Activated naive CD8-positive, alpha-beta T cell (primary cell): ENCODE measurements at regions not wholly inside any gene's neighbourhood (a gene's known extent, or its start where the extent isn't known, plus 50 kb on each side); places are given as distances from the start of the nearest gene placed in this dataset.
"Not testable (repeated sequence)": the region's sequence is repeated elsewhere in the genome, so short reads cannot be mapped to it uniquely, and the experiment has no call there.

Experiments used
- H3K27ac Mint-ChIP-seq: one replicate; pipeline ENCODE4 v1.8.0; 2021; ENCODE audit warnings: mixed read lengths
- H3K27me3 Mint-ChIP-seq: one replicate; pipeline ENCODE4 v1.8.0; 2021; ENCODE audit warnings: mixed read lengths
- H3K36me3 Mint-ChIP-seq: one replicate; pipeline ENCODE4 v1.8.0; 2021; ENCODE audit warnings: mixed read lengths
- H3K4me1 Mint-ChIP-seq: one replicate; pipeline ENCODE4 v1.8.0; 2021; ENCODE audit warnings: low read depth, mixed read lengths
- H3K4me3 Mint-ChIP-seq: one replicate; pipeline ENCODE4 v1.8.0; 2021; ENCODE audit warnings: mild to moderate bottlenecking, mixed read lengths
- H3K9me3 Mint-ChIP-seq: one replicate; pipeline ENCODE4 v1.8.0; 2021; ENCODE audit warnings: low read depth, mixed read lengths

- Mint-ChIP-seq H3K27me3 (no peaks in the 10 kb centered on the region), H3K4me1 (no peaks in the 10 kb centered on the region), H3K9me3 (no peaks in the 10 kb centered on the region), H3K36me3 (no peaks in the 10 kb centered on the region), H3K27ac (no peak overlapping the region), H3K4me3 (no peak overlapping the region)
These were observed 234.4 kb upstream of the PRKD1 start for GRCh38 chr14:30162066-30162465.

DNA sequence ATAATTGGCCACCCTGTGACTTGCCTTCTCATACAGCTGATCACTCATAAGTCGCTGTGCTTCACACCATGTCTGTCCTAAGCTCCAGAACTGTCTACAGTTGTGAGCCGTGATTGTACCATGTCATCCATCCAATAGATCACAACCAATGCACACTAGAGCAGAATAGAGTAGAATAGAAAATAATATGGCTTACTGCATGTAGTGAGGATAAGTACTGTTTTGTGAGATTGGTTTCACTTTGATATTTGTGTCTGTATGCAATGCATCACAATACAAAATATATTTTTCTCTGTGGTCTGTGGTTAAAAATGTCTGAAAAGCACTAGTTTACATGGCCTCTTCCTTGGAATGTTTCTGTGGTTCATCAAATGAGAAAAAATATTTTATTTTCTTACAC is 237.6 kb upstream of the PRKD1 start:
- Mint-ChIP-seq H3K9me3 (peaks cover 8% of the 10 kb centered on the region), H3K27ac (no peak overlapping the region), H3K4me3 (no peak overlapping the region), H3K27me3 (no peaks in the 10 kb centered on the region), H3K36me3 (no peaks in the 10 kb centered on the region), H3K4me1 (no peaks in the 10 kb centered on the region)

GRCh38 chr14:30177781-30178180 is 250.1 kb upstream of the PRKD1 start:
- Mint-ChIP-seq H3K36me3 (no peaks in the 10 kb centered on the region), H3K27me3 (no peaks in the 10 kb centered on the region), H3K9me3 (no peaks in the 10 kb centered on the region), H3K4me3 (no peak overlapping the region), H3K4me1 (no peaks in the 10 kb centered on the region), H3K27ac (no peak overlapping the region)

- Mint-ChIP-seq H3K9me3 (no peaks in the 10 kb centered on the region), H3K4me3 (no peak overlapping the region), H3K36me3 (no peaks in the 10 kb centered on the region), H3K27me3 (no peaks in the 10 kb centered on the region), H3K4me1 (no peaks in the 10 kb centered on the region), H3K27ac (no peak overlapping the region)
These were observed 251.9 kb upstream of the PRKD1 start for GRCh38 chr14:30179381-30180130.

- Mint-ChIP-seq H3K36me3 (no peaks in the 10 kb centered on the region), H3K9me3 (no peaks in the 10 kb centered on the region), H3K27me3 (no peaks in the 10 kb centered on the region)
These were observed 252.6 kb upstream of the PRKD1 start for GRCh38 chr14:30180219-30180618.

GRCh38 chr14:30185832-30186231 is 258.2 kb upstream of the PRKD1 start:
- Mint-ChIP-seq H3K36me3 (no peaks in the 10 kb centered on the region), H3K27me3 (no peaks in the 10 kb centered on the region), H3K9me3 (no peaks in the 10 kb centered on the region), H3K27ac (no peak overlapping the region), H3K4me3 (no peak overlapping the region), H3K4me1 (no peaks in the 10 kb centered on the region)

More at GRCh38 chr14:30180219-30180618, 252.6 kb upstream of the PRKD1 start:
- Mint-ChIP-seq H3K27ac (no peak overlapping the region), H3K4me3 (no peak overlapping the region), H3K4me1 (no peaks in the 10 kb centered on the region)

GRCh38 chr14:30191639-30192279 is 264.1 kb upstream of the PRKD1 start:
- Mint-ChIP-seq H3K9me3 (no peaks in the 10 kb centered on the region), H3K27me3 (no peaks in the 10 kb centered on the region), H3K27ac (no peak overlapping the region), H3K36me3 (no peaks in the 10 kb centered on the region), H3K4me1 (no peaks in the 10 kb centered on the region), H3K4me3 (no peak overlapping the region)

- Mint-ChIP-seq H3K27me3 (no peaks in the 10 kb centered on the region), H3K27ac (no peak overlapping the region), H3K9me3 (no peaks in the 10 kb centered on the region), H3K4me3 (no peak overlapping the region), H3K36me3 (no peaks in the 10 kb centered on the region), H3K4me1 (no peaks in the 10 kb centered on the region)
These were observed 265.5 kb upstream of the PRKD1 start for GRCh38 chr14:30193101-30193500.

GRCh38 chr14:30193845-30194501 is 266.3 kb upstream of the PRKD1 start:
- Mint-ChIP-seq H3K27ac (no peak overlapping the region), H3K27me3 (no peaks in the 10 kb centered on the region), H3K36me3 (no peaks in the 10 kb centered on the region), H3K4me1 (no peaks in the 10 kb centered on the region), H3K4me3 (no peak overlapping the region), H3K9me3 (no peaks in the 10 kb centered on the region)

DNA sequence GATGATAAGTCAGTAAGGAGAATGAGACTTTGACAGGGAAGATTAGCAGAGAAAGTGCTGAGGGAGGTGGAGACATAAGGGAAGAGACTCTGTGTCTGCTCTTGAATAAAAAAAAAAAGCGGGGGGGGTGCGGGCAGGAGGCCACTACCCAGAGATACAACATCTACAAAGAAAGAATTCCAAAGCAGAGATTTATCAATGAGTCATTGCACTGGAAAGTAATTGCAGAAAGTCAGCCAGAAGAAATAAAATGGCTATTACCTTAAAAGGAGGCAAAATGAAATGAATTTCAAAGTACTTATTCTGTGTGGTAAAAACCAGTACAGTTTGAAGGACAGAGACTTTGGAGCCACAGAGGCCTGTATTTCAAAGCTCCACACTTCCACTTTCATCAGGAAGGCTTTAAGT is 267.1 kb upstream of the PRKD1 start:
- Mint-ChIP-seq H3K27me3 (no peaks in the 10 kb centered on the region), H3K9me3 (no peaks in the 10 kb centered on the region), H3K27ac (no peak overlapping the region), H3K4me3 (no peak overlapping the region), H3K36me3 (no peaks in the 10 kb centered on the region), H3K4me1 (no peaks in the 10 kb centered on the region)

DNA sequence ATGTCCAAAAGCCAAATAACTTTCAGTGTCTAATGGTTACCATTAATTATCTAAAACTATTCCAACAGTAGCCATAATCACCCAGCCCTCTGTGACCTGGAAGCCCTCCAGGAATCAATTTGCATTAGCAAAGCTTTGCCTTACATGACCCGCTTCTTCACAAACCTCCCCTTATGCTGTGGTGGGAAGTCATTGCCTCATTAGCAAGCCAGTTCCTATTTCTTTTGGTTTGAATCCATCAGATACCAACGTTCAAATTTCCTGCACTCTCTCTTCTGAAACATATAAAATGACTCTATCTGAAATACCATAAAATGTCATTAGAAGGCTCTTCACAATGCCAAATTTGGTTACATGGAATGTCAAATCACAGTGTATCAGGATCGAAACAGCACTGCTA is 268.3 kb upstream of the PRKD1 start:
- Mint-ChIP-seq H3K4me3 (no peak overlapping the region), H3K27ac (no peak overlapping the region), H3K4me1 (no peaks in the 10 kb centered on the region), H3K9me3 (no peaks in the 10 kb centered on the region), H3K36me3 (no peaks in the 10 kb centered on the region), H3K27me3 (no peaks in the 10 kb centered on the region)

DNA sequence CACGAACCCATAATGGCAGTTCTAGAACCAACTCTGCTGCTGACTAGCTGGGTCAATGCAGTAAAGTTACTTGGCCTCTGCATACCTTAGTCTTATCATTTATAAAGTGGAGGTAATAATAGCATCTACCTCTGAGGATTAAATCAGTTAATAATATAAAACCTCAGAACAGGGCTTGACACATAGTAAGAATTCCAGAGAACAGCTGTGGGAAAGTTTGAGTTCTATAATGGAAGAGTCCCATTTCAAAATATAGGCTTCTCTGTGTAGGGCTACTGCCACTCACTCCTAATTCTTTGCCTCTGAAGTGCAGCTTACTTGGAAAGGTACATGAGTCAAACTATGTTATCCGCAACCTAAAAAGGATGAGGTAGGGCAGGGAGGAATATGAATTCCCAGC is 269.2 kb upstream of the PRKD1 start:
- H3K27me3 Mint-ChIP-seq, result no peaks in the 10 kb centered on the region
- no peaks in the 10 kb centered on the region for H3K4me1 Mint-ChIP-seq
- H3K36me3 Mint-ChIP-seq, result no peaks in the 10 kb centered on the region
- no peak overlapping the region for H3K4me3 Mint-ChIP-seq
- no peaks in the 10 kb centered on the region for H3K9me3 Mint-ChIP-seq
- H3K27ac Mint-ChIP-seq, result no peak overlapping the region

DNA sequence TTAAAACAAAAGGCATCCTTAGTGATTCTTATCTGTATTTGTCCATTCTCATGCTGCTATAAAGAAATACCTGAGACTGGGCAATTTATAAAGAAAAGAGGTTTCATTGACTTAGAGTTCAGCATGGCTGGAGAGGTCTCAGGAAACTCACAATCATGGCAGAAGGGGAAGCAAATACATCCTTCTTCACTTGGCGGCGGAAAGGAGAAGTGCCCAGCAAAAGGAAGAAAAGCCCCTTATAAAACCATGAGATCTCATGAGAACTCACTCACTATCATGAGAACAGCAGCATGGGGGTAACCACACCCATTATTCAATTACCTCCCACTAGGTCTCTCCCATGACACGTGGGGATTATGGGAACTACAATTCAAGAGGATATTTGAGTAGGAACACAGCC is 271.1 kb upstream of the PRKD1 start:
- H3K36me3 Mint-ChIP-seq, result not testable (repeated sequence)

GRCh38 chr14:30204431-30204980 is 276.9 kb upstream of the PRKD1 start:
- H3K36me3 Mint-ChIP-seq, result no peaks in the 10 kb centered on the region
- H3K27me3 Mint-ChIP-seq, result no peaks in the 10 kb centered on the region
- H3K4me1 Mint-ChIP-seq, result no peaks in the 10 kb centered on the region
- peaks cover 5% of the 10 kb centered on the region for H3K9me3 Mint-ChIP-seq
- H3K4me3 Mint-ChIP-seq, result no peak overlapping the region
- H3K27ac Mint-ChIP-seq, result no peak overlapping the region

More for the DNA sequence above, 271.1 kb upstream of the PRKD1 start:
- H3K27ac Mint-ChIP-seq, H3K27me3 Mint-ChIP-seq, H3K4me3 Mint-ChIP-seq, H3K4me1 Mint-ChIP-seq, H3K9me3 Mint-ChIP-seq: not testable (repeated sequence)

DNA sequence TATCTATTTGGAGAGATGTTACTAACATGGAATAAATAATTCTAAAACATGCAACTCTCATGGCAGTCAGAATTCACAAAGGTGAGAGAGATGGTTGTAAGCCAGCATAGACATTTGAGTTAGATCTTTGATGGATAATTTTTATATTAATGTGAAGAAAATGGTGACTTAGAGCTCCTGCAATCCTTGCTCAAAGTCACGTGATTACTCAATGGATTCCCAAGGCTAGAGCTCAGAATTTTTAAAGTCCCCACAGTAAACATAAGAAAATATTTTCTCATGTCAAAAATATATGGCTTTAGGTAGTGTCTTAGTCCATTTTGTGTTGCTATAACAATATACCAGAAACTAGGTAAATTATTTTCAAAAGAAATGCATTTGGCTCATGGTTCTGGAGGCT is 281.5 kb upstream of the PRKD1 start:
- H3K27me3 Mint-ChIP-seq, result no peaks in the 10 kb centered on the region
- peaks cover 5% of the 10 kb centered on the region for H3K9me3 Mint-ChIP-seq
- H3K4me1 Mint-ChIP-seq, result no peaks in the 10 kb centered on the region
- H3K4me3 Mint-ChIP-seq, result no peak overlapping the region
- no peak overlapping the region for H3K27ac Mint-ChIP-seq
- no peaks in the 10 kb centered on the region for H3K36me3 Mint-ChIP-seq
